Limb (tissue), 2 donors: ENCODE measurements at regions not wholly inside any gene's neighbourhood (a gene's known extent, or its start where the extent isn't known, plus 50 kb on each side); places are given as distances from the start of the nearest gene placed in this dataset.

Experiments
- DNase-seq, 2 donors: peaks; one replicate each; pipeline ENCODE4 v3.0.0-alpha.2; 2016; ENCODE audit errors: extremely low spot score in 2 of 2

GRCh38 chr9:108517651-108518365 lies 338.0 kb downstream of the ACTL7B start:
- DNase-seq: no peak

GRCh38 chr9:108516391-108516790 lies 339.4 kb downstream of the ACTL7B start:
- no peak for DNase-seq

- DNase-seq: no peak
Observed at GRCh38 chr9:108515856-108516255, 339.9 kb downstream of the ACTL7B start.

GRCh38 chr9:108512426-108513173 lies 343.2 kb downstream of the ACTL7B start:
- no peak for DNase-seq

GRCh38 chr9:108511307-108511706 lies 344.5 kb downstream of the ACTL7B start:
- DNase-seq: no peak

- no peak for DNase-seq
Observed at GRCh38 chr9:108496846-108497245, 358.9 kb downstream of the ACTL7B start.

- no peak for DNase-seq
Observed at GRCh38 chr9:108489567-108489966, 366.2 kb downstream of the ACTL7B start.

GRCh38 chr9:108486831-108487230 lies 369.0 kb downstream of the ACTL7B start:
- DNase-seq: no peak

- no peak for DNase-seq
Observed at GRCh38 chr9:108484468-108484867, 371.3 kb downstream of the ACTL7B start.

GRCh38 chr9:108483676-108484075 lies 372.1 kb downstream of the ACTL7B start:
- no peak for DNase-seq

- no peak for DNase-seq
Observed at GRCh38 chr9:108479989-108480652, 375.7 kb downstream of the ACTL7B start.

- DNase-seq: no peak
Observed at GRCh38 chr9:108478431-108479332, 377.1 kb downstream of the ACTL7B start.

GRCh38 chr9:108477529-108478006 lies 378.2 kb downstream of the ACTL7B start:
- no peak for DNase-seq

GRCh38 chr9:108476574-108476973 lies 379.2 kb downstream of the ACTL7B start:
- no peak for DNase-seq

- no peak for DNase-seq
Observed at GRCh38 chr9:108475813-108476212, 380.0 kb downstream of the ACTL7B start.

GRCh38 chr9:108474356-108474755 lies 381.4 kb downstream of the ACTL7B start:
- DNase-seq: no peak

GRCh38 chr9:108473209-108474112 lies 382.3 kb downstream of the ACTL7B start:
- no peak for DNase-seq

GRCh38 chr9:108469654-108470053 lies 386.1 kb downstream of the ACTL7B start:
- no peak for DNase-seq

- no peak for DNase-seq
Observed at GRCh38 chr9:108468364-108468763, 387.4 kb downstream of the ACTL7B start.

- DNase-seq: no peak
Observed at GRCh38 chr9:108467653-108468324, 388.0 kb downstream of the ACTL7B start.
